Neural cell (in vitro differentiated cells): ENCODE measurements at regions not wholly inside any gene's neighbourhood (a gene's known extent, or its start where the extent isn't known, plus 50 kb on each side); places are given as distances from the start of the nearest gene placed in this dataset.

ENCODE experiments used
- H2AFZ ChIP-seq: fragments of 200-600, 300-800 bp; sonication (generic), shearing (Covaris generic); 2 replicates; pipeline ENCODE4 v1.6.0; 2014; ENCODE audit warnings: low read depth, mild to moderate bottlenecking, antibody characterized with exemption, low read length, moderate library complexity
- H3F3A ChIP-seq: fragments of 200-600 bp; shearing (Covaris generic); 2 replicates; pipeline ENCODE4 v1.6.1; 2016; ENCODE audit warnings: mild to moderate bottlenecking, moderate library complexity, mixed read lengths, antibody characterized with exemption, low read length; ENCODE audit not compliant: insufficient read depth, poor library complexity, severe bottlenecking
- H3K27ac ChIP-seq: fragments of 200-600, 300-800 bp; sonication (generic), shearing (Covaris generic); 2 replicates; pipeline ENCODE4 v1.5.1; 2014; ENCODE audit warnings: mild to moderate bottlenecking, low read length, moderate library complexity
- H3K27me3 ChIP-seq: fragments of 300-800, 200-600 bp; sonication (generic), shearing (Covaris generic); 2 replicates; pipeline ENCODE4 v1.6.0; 2014; ENCODE audit warnings: mild to moderate bottlenecking, low read depth, low read length, moderate library complexity; ENCODE audit not compliant: insufficient read depth
- H3K36me3 ChIP-seq: fragments of 300-800, 200-600 bp; sonication (generic), shearing (Covaris generic); 2 replicates; pipeline ENCODE4 v1.5.1; 2014; ENCODE audit warnings: mild to moderate bottlenecking, antibody characterized with exemption, low read length, moderate library complexity; ENCODE audit not compliant: insufficient read depth
- H3K4me2 ChIP-seq: fragments of 300-800, 200-600 bp; sonication (generic), shearing (Covaris generic); 2 replicates; pipeline ENCODE4 v1.6.0; 2014; ENCODE audit warnings: mild to moderate bottlenecking, low read length
- H3K4me3 ChIP-seq: fragments of 300-800, 200-600 bp; sonication (generic), shearing (Covaris generic); 2 replicates; pipeline ENCODE4 v1.5.1; 2014; ENCODE audit warnings: mild to moderate bottlenecking, low read length, moderate library complexity
- H3K79me2 ChIP-seq: fragments of 200-600 bp; shearing (Covaris generic); replicated peaks from 2 replicates; pipeline ENCODE4 v1.6.0; 2014; ENCODE audit warnings: mild to moderate bottlenecking, low read length, moderate library complexity; ENCODE audit not compliant: insufficient read depth
- H3K9ac ChIP-seq: fragments of 300-800, 200-600 bp; sonication (generic), shearing (Covaris generic); 2 replicates; pipeline ENCODE4 v1.6.1; 2016; ENCODE audit warnings: mild to moderate bottlenecking, low read length, mixed read lengths
- H3K9me2 ChIP-seq: fragments of 200-600 bp; shearing (Covaris generic); 2 replicates; pipeline ENCODE4 v1.6.1; 2016; ENCODE audit warnings: mild to moderate bottlenecking, low read length, mixed read lengths; ENCODE audit not compliant: insufficient read depth
- H3K9me3 ChIP-seq: fragments of 200-600, 300-800 bp; sonication (generic), shearing (Covaris generic); 2 replicates; pipeline ENCODE4 v1.6.1; 2016; ENCODE audit warnings: mild to moderate bottlenecking, mixed run types, low read length, moderate library complexity, mixed read lengths
- H4K20me1 ChIP-seq: fragments of 200-600 bp; shearing (Covaris generic); 2 replicates; pipeline ENCODE4 v1.6.1; 2016; ENCODE audit warnings: mild to moderate bottlenecking, mixed run types; ENCODE audit not compliant: insufficient read depth
- CTCF ChIP-seq: fragments of 450-650 bp; IDR thresholded peaks from 2 replicates; pipeline ENCODE4 v1.5.1; 2014; ENCODE audit warnings: antibody characterized with exemption, mild to moderate bottlenecking, moderate library complexity; ENCODE audit not compliant: poor library complexity, severe bottlenecking
- EP300 ChIP-seq: fragments of 450-650 bp; conservative IDR thresholded peaks from 2 replicates; pipeline ENCODE4 v1.6.1; 2014; ENCODE audit warnings: antibody characterized with exemption, mild to moderate bottlenecking, moderate library complexity; ENCODE audit not compliant: poor library complexity, severe bottlenecking
- EZH2 ChIP-seq: fragments of 200-600, 300-800 bp; shearing (Covaris generic), sonication (generic); IDR thresholded peaks from 2 replicates; pipeline ENCODE4 v1.6.1; 2014; ENCODE audit warnings: antibody characterized with exemption, low read length, borderline replicate concordance, mild to moderate bottlenecking; ENCODE audit not compliant: insufficient read depth, poor library complexity, severe bottlenecking
- MXI1 ChIP-seq: fragments of 450-650 bp; conservative IDR thresholded peaks from 2 replicates; pipeline ENCODE4 v1.6.1; 2014; ENCODE audit warnings: antibody characterized with exemption, mild to moderate bottlenecking; ENCODE audit not compliant: poor library complexity, severe bottlenecking
- POLR2AphosphoS5 ChIP-seq: IDR thresholded peaks from 2 replicates; pipeline ENCODE4 v1.6.1; 2012
- RAD21 ChIP-seq: fragments of 450-650 bp; conservative IDR thresholded peaks from 2 replicates; pipeline ENCODE4 v1.6.1; 2014; ENCODE audit warnings: antibody characterized with exemption, mild to moderate bottlenecking, moderate library complexity
- REST ChIP-seq: IDR thresholded peaks from 2 replicates; pipeline ENCODE4 v1.6.1; 2012; ENCODE audit warnings: borderline replicate concordance
- SMC3 ChIP-seq: fragments of 450-650 bp; conservative IDR thresholded peaks from 2 replicates; pipeline ENCODE4 v1.6.1; 2014; ENCODE audit warnings: antibody characterized with exemption, mild to moderate bottlenecking, moderate library complexity; ENCODE audit not compliant: poor library complexity
- TAF1 ChIP-seq: IDR thresholded peaks from 2 replicates; pipeline ENCODE4 v1.6.1; 2012; ENCODE audit warnings: low read depth

- Histone ChIP-seq H3K9me3 (no peaks in the 10 kb centered on the region), H3K79me2 (no peaks in the 10 kb centered on the region), H3K27ac (no peak overlapping the region), H3K9ac (no peak overlapping the region), H4K20me1 (no peaks in the 10 kb centered on the region), H3F3A (no peaks in the 10 kb centered on the region), H3K4me3 (no peak overlapping the region), H3K27me3 (no peaks in the 10 kb centered on the region), H3K4me2 (no peak overlapping the region), H2AFZ (no peak overlapping the region), H3K36me3 (no peaks in the 10 kb centered on the region), H3K9me2 (no peaks in the 10 kb centered on the region)
- TF ChIP-seq TAF1 (no peak), POLR2AphosphoS5 (no peak), MXI1 (no peak), RAD21 (no peak), EP300 (no peak), EZH2 (no peak), SMC3 (no peak), CTCF (no peak), REST (no peak)
These were observed 566.1 kb upstream of the CA10 start for GRCh38 chr17:52724578-52724977.

GRCh38 chr17:52721910-52722309, 563.4 kb upstream of the CA10 start:
- H3K9ac ChIP-seq = no peak overlapping the region
- H2AFZ ChIP-seq = no peak overlapping the region
- TF ChIP-seq EP300 = no peak
- H3K36me3 ChIP-seq = no peaks in the 10 kb centered on the region
- H3K4me3 ChIP-seq = no peak overlapping the region
- H3K27ac ChIP-seq = no peak overlapping the region
- no peaks in the 10 kb centered on the region for H3K9me2 ChIP-seq
- H4K20me1 ChIP-seq = no peaks in the 10 kb centered on the region
- no peaks in the 10 kb centered on the region for H3K9me3 ChIP-seq
- no peak overlapping the region for H3K4me2 ChIP-seq
- no peaks in the 10 kb centered on the region for H3F3A ChIP-seq
- no peaks in the 10 kb centered on the region for H3K27me3 ChIP-seq
- H3K79me2 ChIP-seq = no peaks in the 10 kb centered on the region

- Histone ChIP-seq H3K36me3 (no peaks in the 10 kb centered on the region), H3K27ac (no peak overlapping the region), H3K27me3 (no peaks in the 10 kb centered on the region), H3K4me2 (no peak overlapping the region), H3K9me3 (no peaks in the 10 kb centered on the region), H4K20me1 (no peaks in the 10 kb centered on the region), H3K79me2 (no peaks in the 10 kb centered on the region), H3K4me3 (no peak overlapping the region), H2AFZ (no peak overlapping the region), H3K9me2 (no peaks in the 10 kb centered on the region), H3K9ac (no peak overlapping the region), H3F3A (no peaks in the 10 kb centered on the region)
- TF ChIP-seq EZH2 (no peak), POLR2AphosphoS5 (no peak), MXI1 (no peak), CTCF (no peak), SMC3 (no peak), REST (no peak), RAD21 (no peak), TAF1 (no peak), EP300 (no peak)
These were observed 551.9 kb upstream of the CA10 start for GRCh38 chr17:52710363-52710901.
